Hepatocyte (in vitro differentiated cells): ENCODE measurements at regions not wholly inside any gene's neighbourhood (a gene's known extent, or its start where the extent isn't known, plus 50 kb on each side); places are given as distances from the start of the nearest gene placed in this dataset.

Experiments
- DNase-seq: peaks from one replicate; pipeline ENCODE4 v3.0.0-alpha.2; 2016; ENCODE audit warnings: low spot score
- H2AFZ ChIP-seq: fragments of 200-600 bp; sonication (generic); 2 replicates; pipeline ENCODE4 v1.6.0; 2016; ENCODE audit warnings: antibody characterized with exemption, mild to moderate bottlenecking
- H3K27ac ChIP-seq: fragments of 200-600 bp; sonication (generic); 2 replicates; pipeline ENCODE4 v1.5.1; 2016; ENCODE audit warnings: mild to moderate bottlenecking
- H3K27me3 ChIP-seq: fragments of 200-600 bp; sonication (generic); 2 replicates; pipeline ENCODE4 v1.6.1; 2016
- H3K36me3 ChIP-seq: fragments of 200-600 bp; sonication (generic); replicated peaks from 2 replicates; pipeline ENCODE4 v1.5.1; 2016; ENCODE audit warnings: low read depth; ENCODE audit not compliant: insufficient read depth
- H3K4me1 ChIP-seq: fragments of 200-600 bp; sonication (generic); 2 replicates; pipeline ENCODE4 v1.5.1; 2016; ENCODE audit warnings: mild to moderate bottlenecking, moderate library complexity; ENCODE audit not compliant: insufficient read depth
- H3K4me2 ChIP-seq: fragments of 200-600 bp; sonication (generic); 2 replicates; pipeline ENCODE4 v1.6.0; 2016
- H3K4me3 ChIP-seq: fragments of 200-600 bp; sonication (generic); 2 replicates; pipeline ENCODE4 v1.5.1; 2016; ENCODE audit warnings: mild to moderate bottlenecking
- H3K79me2 ChIP-seq: fragments of 200-600 bp; sonication (generic); 2 replicates; pipeline ENCODE4 v1.6.0; 2017; ENCODE audit warnings: mild to moderate bottlenecking
- H3K9me2 ChIP-seq: fragments of 200-600 bp; sonication (generic); replicated peaks from 2 replicates; pipeline ENCODE4 v1.6.0; 2017; ENCODE audit warnings: mild to moderate bottlenecking; ENCODE audit not compliant: insufficient read depth
- H3K9me3 ChIP-seq: fragments of 200-600 bp; sonication (generic); 2 replicates; pipeline ENCODE4 v1.5.1; 2016; ENCODE audit warnings: low read depth, mild to moderate bottlenecking
- H4K20me1 ChIP-seq: fragments of 200-600 bp; sonication (generic); 2 replicates; pipeline ENCODE4 v1.6.0; 2016; ENCODE audit warnings: mild to moderate bottlenecking; ENCODE audit not compliant: insufficient read depth, poor library complexity, severe bottlenecking
- EZH2 ChIP-seq: fragments of 200-600 bp; sonication (generic); IDR thresholded peaks from 2 replicates; pipeline ENCODE4 v1.6.1; 2016; ENCODE audit warnings: antibody characterized with exemption, mild to moderate bottlenecking, borderline replicate concordance
- EZH2phosphoT487 ChIP-seq: fragments of 200-600 bp; sonication (generic); IDR thresholded peaks from one replicate; pipeline ENCODE4 v1.6.1; 2018; ENCODE audit warnings: antibody characterized with exemption, mild to moderate bottlenecking, low read depth, moderate library complexity; ENCODE audit not compliant: unreplicated experiment, severe bottlenecking
- WGBS: methylation state at CpG from one replicate; pipeline ENCODE4 v1.1.6; 2016; ENCODE audit warnings: low lambda C conversion rate; ENCODE audit errors: missing lambda C conversion rate; 5-methylcytosine and 5-hydroxymethylcytosine counted together
- TF ChIP-seq, protein P1 (sequence below): fragments of 200-600 bp; sonication (generic); IDR thresholded peaks from 2 replicates; pipeline ENCODE4 v1.5.1; 2016; ENCODE audit warnings: antibody characterized with exemption, mild to moderate bottlenecking; ENCODE audit not compliant: poor library complexity

DNA sequence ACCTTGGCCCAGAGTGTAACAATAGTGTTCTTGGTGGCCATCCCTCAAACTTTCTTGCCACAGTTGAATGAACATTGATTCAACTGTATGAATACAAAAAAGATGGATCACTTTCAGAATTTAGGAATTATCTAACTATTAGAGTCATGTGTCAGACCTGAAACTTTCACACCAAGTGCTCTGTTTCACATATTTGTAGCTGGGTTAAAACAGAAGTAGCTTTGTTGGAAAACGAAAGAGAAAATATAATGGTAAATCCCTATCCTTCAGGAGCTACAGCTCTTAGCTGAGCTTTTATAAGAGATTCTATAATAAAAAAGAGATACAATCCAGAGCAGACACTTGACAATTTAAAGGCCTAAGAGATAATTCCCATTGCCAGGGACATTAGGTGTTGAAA lies 719.3 kb downstream of the JRKL start:
- TF ChIP-seq EZH2phosphoT487 (no peak), EZH2 (no peak)
- TF ChIP-seq, protein P1, sequence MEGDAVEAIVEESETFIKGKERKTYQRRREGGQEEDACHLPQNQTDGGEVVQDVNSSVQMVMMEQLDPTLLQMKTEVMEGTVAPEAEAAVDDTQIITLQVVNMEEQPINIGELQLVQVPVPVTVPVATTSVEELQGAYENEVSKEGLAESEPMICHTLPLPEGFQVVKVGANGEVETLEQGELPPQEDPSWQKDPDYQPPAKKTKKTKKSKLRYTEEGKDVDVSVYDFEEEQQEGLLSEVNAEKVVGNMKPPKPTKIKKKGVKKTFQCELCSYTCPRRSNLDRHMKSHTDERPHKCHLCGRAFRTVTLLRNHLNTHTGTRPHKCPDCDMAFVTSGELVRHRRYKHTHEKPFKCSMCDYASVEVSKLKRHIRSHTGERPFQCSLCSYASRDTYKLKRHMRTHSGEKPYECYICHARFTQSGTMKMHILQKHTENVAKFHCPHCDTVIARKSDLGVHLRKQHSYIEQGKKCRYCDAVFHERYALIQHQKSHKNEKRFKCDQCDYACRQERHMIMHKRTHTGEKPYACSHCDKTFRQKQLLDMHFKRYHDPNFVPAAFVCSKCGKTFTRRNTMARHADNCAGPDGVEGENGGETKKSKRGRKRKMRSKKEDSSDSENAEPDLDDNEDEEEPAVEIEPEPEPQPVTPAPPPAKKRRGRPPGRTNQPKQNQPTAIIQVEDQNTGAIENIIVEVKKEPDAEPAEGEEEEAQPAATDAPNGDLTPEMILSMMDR: no peak
- whole genome bisulfite sequencing: 79% methylated on average over 1 of the region's 1 CpG
- Histone ChIP-seq H2AFZ (no peak overlapping the region), H3K4me1 (no peaks in the 10 kb centered on the region), H3K4me3 (no peak overlapping the region), H3K27ac (no peak overlapping the region), H3K9me2 (no peaks in the 10 kb centered on the region), H3K79me2 (no peaks in the 10 kb centered on the region), H3K36me3 (no peaks in the 10 kb centered on the region), H3K9me3 (no peaks in the 10 kb centered on the region), H3K4me2 (no peak overlapping the region), H3K27me3 (no peaks in the 10 kb centered on the region), H4K20me1 (no peaks in the 10 kb centered on the region)
- no peak for DNase-seq

DNA sequence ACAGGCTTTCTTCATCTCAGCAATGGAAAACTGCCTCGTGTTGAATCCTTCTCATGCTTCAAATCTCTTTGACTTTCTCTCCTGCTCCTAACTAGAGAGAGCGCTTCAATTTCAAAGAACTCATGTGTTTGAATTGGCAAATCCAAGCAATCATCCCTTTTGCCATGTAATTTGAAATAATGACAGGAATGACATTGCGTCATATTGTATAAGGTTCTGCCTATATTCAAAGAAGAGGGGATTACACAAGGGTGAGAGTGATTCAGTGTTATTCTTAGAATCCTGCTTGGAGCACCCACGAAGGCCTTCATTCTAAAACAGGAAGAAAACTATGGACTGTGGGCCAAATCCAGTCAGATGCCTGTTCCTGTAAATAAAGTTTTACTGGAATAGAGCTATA lies 720.6 kb downstream of the JRKL start:
- TF ChIP-seq EZH2phosphoT487 (no peak), EZH2 (no peak)
- TF ChIP-seq, protein P1: no peak
- H3K4me3 ChIP-seq: no peak overlapping the region
- no peak for DNase-seq
- H3K36me3 ChIP-seq: no peaks in the 10 kb centered on the region
- H3K9me2 ChIP-seq: no peaks in the 10 kb centered on the region
- WGBS: 88% methylated on average over 4 of the region's 4 CpGs
- H3K9me3 ChIP-seq: no peaks in the 10 kb centered on the region
- no peak overlapping the region for H2AFZ ChIP-seq
- H3K27me3 ChIP-seq: no peaks in the 10 kb centered on the region
- no peak overlapping the region for H3K27ac ChIP-seq
- H3K4me2 ChIP-seq: no peak overlapping the region
- no peaks in the 10 kb centered on the region for H3K79me2 ChIP-seq
- H3K4me1 ChIP-seq: no peaks in the 10 kb centered on the region
- no peaks in the 10 kb centered on the region for H4K20me1 ChIP-seq

DNA sequence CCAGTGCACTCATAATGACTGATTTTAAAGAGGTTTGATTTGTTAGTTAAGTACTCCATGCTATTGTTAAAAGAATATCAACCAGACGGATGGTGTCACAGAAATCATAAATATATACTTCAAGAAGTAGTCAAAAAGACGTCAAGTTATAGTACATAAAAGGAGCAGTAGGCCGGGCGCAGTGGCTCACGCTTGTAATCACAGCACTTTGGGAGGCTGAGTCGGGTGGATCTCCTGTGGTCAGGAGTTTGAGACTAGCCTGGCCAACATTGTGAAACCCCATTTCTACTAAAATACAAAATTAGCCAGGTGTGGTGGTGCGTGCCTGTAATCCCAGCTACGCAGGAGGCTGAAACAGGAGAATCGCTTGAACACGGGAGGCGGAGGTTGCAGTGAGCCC lies 721.7 kb downstream of the JRKL start:
- no peaks in the 10 kb centered on the region for H3K4me1 ChIP-seq
- no peak overlapping the region for H3K4me3 ChIP-seq
- H3K4me2 ChIP-seq: no peak overlapping the region
- no peak overlapping the region for H3K27ac ChIP-seq
- H2AFZ ChIP-seq: no peak overlapping the region
- WGBS: 95% methylated on average over 11 of the region's 11 CpGs
- no peaks in the 10 kb centered on the region for H3K9me2 ChIP-seq
- no peak for TF ChIP-seq EZH2
- TF ChIP-seq, protein P1: no peak
- TF ChIP-seq EZH2phosphoT487: no peak
- no peak for DNase-seq
- no peaks in the 10 kb centered on the region for H3K36me3 ChIP-seq
- no peaks in the 10 kb centered on the region for H3K79me2 ChIP-seq
- no peaks in the 10 kb centered on the region for H3K27me3 ChIP-seq
- H3K9me3 ChIP-seq: no peaks in the 10 kb centered on the region
- no peaks in the 10 kb centered on the region for H4K20me1 ChIP-seq
